Posterior vena cava (tissue), 2 donors: ENCODE measurements at regions not wholly inside any gene's neighbourhood (a gene's known extent, or its start where the extent isn't known, plus 50 kb on each side); places are given as distances from the start of the nearest gene placed in this dataset.
A peak's percentile ranks its signal among the peaks of the same experiment; 100 is the strongest.
"Not testable (repeated sequence)": the region's sequence is repeated elsewhere in the genome, so short reads cannot be mapped to it uniquely, and the experiment has no call there.

Experiments
- DNase-seq: peaks from one replicate; pipeline ENCODE4 v3.0.0-alpha.2; 2020; ENCODE audit warnings: low spot score
- intact Hi-C, 2 donors: fragments of 100-400 bp; cut with DNase I; formaldehyde crosslinking; loops; one replicate each; pipeline versions ENCODE4 v1.14.1 to v1.14.2; 2022 to 2023
- donor health status: DM: yes; HTN: yes; CAD: no.
- donor health status: DM: yes; HTN: yes; CAD: no.

DNA sequence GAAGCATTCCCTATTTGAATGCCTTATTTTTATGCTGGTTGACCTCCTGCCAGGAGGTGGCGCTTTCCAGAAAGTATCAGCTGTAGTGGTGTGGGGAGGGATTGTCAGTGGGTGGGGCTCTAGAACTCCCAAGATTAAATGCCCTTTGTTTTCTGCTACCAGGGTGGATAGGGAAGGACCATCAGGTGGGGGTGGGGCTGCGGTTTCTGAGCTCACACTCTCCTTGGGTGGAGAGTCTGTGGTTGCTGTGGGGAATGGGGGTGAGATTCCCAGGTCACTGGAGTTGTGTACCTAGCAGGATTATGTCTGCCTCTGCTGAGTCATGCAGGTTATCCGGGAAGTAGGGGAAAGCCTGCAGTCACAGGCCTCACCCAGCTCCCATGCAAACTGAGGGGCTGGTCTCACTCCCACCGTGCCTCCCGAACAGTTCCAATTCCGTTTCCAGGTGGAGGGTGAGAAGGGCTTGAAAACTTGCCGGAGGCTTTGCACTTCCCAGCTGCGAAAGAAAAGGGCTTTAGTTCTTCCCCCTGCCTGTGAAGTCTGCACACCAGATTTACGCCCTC lies 68.3 kb downstream of the ALG10B start:
- intact Hi-C loops, result loop anchor here in 1 of 2 donors (5.0 kb wide), 1 partner anchor 837 kb away; no protein-coding TSS in a partner anchor
- DNase-seq, result no peak

- intact Hi-C loops, result loop anchor here in 1 of 2 donors (5.0 kb wide), 1 partner anchor 837 kb away; no protein-coding TSS in a partner anchor
- no peak for DNase-seq
Observed at GRCh38 chr12:38385486-38385885, 68.9 kb downstream of the ALG10B start.

DNA sequence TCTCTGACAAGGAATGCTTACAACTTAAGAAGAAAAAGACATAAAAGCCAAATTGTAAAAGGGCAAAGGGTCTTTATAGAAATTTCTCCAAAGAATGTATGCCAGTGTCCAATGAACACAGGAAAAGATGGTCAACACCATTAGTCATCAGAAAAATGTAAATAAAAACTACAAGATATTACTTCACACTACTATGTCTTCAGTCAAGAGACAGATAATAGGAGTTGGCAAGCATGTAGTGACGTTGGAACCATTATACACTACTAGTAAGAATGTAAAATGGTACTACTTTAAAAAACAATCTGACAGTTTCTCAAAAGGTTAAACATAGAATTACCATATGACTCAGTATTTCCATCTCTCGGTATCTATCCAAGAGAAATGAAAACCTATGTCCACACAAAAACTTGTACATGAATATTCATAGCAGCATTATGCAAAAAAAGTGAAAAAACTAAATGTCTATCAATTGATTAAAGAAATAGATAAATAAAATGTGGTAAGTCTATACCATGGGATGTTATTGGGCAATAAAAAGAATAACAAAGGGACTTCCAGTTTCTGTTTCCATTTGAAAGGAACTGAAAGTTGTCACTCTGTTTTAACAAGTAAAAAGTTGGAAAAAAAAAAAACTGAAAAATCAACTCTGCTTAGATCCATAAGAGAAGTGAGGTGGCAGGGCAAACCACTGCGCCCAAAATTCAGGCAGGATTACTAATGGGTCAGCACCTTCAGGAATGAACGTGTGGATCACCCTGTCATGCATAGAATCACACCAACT lies 69.8 kb downstream of the ALG10B start:
- no peak for DNase-seq
- intact Hi-C loops, result loop anchor here in 1 of 2 donors (5.0 kb wide), 1 partner anchor 836 kb away; no protein-coding TSS in a partner anchor

- intact Hi-C loops, result loop anchor here in 1 of 2 donors (5.0 kb wide), 1 partner anchor 833 kb away; no protein-coding TSS in a partner anchor
- no peak for DNase-seq
Observed at GRCh38 chr12:38389614-38390013, 73.0 kb downstream of the ALG10B start.

DNA sequence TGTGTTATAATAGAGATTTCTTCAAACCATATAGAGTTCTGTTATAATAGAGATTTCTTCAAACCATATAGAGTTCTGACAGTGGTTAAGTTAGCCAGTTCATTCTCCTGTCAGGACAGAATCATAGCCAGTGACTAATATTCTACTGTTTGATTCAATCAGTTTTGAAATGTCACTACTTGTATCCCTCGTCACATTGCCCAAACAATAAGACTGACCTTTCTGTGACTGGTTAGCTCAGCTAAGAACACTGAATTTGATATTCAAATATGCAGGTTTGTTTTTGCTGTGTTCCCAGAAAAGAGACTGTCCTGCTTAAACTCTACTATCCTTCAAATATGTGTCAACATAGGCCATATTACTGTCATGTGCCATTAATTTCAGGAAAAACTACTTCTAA lies 74.4 kb downstream of the ALG10B start:
- intact Hi-C loops, result no loop called here
- DNase-seq, result no peak

DNA sequence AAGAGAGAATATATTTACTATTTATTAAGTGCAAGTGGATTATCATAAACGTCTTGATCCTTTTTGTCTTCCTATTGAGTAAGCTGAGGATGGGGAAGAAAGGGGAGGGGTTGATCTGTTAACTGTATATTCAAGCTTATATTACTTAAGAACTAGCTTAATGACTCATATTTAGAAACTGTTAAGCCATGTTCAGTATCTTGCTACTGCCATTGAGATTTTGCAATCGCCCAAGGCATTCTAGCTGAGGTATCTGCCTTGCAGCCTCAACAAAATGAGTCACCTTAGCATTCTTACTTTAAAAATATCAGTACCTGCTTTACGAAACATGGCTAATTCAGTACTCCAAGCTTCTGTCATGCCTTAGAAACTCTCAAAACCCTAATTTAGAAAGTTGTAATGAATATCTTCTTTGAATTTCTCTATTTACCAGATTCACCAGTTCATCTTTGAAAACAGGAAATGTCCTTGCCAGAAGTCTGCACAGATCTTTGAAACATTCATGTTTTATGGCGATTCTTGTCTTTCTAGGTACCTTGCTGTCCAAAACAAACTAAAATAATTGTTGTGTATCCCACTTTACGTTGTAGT lies 76.1 kb downstream of the ALG10B start:
- no peak for DNase-seq
- intact Hi-C loops, result no loop called here

DNA sequence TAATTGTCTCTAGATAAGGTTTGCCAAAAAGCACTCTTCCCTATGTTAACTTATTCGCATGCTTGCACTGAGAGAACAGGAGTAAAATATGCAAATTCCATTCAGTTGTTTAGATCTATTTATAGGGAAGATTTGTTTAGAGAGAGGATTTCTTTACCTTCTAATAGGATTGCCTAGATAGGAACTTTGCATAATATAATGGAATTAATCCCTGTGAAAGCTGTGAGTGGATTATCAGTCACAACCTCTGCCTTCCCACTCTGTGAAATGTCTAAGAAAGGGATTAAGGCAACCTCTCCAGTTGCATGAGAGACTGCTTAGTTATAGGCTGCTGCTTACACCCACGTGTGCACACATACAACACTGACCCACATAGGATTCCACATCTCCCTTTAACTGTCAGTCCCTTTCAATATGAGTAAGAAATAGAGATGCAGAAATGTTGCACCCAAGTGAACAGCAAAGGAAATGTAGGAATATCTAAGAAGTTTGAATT lies 83.2 kb downstream of the ALG10B start:
- intact Hi-C loops, result no loop called here
- DNase-seq, result no peak

DNA sequence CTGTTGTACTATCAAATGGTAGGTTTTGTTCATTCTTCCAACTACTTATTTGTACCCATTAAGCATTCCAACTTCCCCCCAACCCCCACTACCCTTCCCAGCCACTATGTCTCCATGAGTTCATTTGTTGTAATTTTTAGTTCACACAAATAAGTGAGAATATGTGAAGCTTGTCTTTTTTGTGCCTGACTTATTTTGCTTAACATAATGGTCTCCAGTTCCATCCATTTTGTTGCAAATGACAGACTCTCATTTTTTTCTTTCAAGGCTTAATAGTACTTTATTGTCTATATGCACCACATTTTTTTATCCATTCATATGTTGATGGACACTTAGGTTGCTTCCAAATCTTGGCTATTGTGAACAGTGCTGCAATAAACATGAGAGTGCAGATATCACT lies 86.2 kb downstream of the ALG10B start:
- no peak for DNase-seq
- intact Hi-C loops, result no loop called here

DNA sequence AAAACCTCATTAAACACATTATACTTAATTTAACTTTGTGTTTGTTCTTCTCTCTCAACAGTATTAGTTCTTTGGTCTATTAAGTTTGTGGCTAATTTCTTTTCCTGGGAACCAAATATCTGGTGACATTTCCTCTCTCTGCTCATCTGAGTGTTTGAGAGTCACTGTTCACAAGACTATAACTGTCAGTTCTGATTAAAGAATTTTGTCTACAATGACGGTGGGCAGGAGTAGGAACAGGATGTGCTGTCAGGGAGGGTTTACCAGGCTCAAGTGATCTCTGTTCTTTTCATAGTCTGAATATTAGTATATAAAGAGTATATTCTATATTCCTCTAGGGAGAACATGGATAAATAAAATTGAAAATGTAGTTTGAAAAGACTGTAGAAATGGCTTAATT lies 92.9 kb downstream of the ALG10B start:
- DNase-seq, result no peak
- intact Hi-C loops, result no loop called here

DNA sequence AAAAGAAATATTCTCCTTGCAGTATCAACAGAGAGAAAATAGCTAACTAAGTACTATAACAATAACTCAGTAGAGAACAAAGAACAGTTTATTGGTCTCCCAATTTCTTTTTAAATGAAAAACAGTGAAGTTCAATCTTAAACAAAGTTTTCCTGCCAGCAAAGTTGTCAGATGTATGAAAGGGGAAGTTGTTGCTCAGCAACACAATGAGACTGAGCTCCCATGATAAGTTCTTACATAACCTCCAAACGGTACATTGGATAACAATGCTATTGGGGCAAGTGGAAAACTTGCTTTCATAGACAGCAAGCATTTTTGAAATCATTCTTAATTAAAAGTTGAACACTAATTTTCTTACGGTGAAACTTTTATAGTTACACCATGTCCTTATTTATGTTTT lies 94.9 kb downstream of the ALG10B start:
- intact Hi-C loops, result no loop called here
- DNase-seq, result no peak

GRCh38 chr12:38411946-38412345 lies 95.4 kb downstream of the ALG10B start:
- intact Hi-C loops, result no loop called here
- DNase-seq, result no peak

DNA sequence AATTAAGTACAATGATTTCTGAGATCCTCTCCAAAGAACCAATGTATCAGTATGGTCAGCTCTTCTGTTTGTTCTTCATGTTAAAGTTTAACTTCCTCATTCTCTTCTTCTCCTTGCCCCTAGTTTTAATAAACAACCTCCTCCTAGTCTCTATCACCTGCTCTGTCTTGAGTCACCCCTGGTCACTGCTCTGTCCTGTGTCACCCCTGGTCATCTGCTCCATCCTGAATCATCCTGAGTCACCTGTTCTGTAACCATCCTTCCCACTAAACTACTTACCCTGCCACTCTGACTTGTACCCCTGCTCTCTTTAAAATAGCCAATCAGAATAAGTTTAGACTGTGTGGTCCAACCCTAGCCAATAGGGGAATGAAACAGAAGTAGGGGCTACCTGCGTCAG lies 100.5 kb downstream of the ALG10B start:
- intact Hi-C loops, result no loop called here
- no peak for DNase-seq

GRCh38 chr12:38424436-38424835 lies 107.9 kb downstream of the ALG10B start:
- no peak for DNase-seq
- intact Hi-C loops, result no loop called here

DNA sequence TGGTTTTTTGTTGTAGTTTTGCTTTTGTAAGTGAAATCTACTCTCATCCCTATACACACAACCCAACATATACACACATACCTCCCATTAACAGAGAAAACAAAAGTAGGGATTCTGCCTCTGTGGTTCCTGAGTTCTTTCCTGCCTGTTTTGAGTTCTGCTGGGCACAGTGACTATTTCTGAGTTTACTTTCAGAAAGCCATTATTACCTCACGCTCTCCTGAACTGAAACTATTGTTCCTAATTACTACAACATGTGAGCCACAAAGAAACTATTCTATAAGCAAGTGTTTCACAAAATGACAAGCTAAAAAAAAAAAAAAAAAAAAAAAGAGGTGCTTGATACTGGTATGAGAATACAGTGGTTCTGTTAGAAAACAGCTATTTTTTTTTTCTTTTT lies 110.9 kb downstream of the ALG10B start:
- intact Hi-C loops, result no loop called here
- DNase-seq, result no peak

DNA sequence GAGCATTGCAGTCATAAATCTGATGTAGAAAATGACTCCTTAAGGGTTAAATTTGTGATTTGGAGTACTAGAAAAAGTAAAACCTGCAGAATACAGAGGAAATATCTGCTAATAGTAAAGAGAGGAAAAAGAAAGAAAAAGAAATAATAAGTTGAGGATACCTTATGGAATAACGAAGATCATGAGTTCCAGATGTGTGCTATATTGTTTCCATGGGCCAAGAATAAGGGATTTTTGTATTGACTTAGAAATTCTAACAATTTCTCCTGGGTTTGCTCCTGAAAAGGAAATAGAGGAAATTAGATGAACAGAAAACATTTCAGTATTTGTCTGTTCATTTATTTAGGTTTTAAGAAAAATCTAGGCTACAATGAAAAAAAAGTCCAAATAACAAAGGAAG lies 115.3 kb downstream of the ALG10B start:
- intact Hi-C loops, result no loop called here
- no peak for DNase-seq

DNA sequence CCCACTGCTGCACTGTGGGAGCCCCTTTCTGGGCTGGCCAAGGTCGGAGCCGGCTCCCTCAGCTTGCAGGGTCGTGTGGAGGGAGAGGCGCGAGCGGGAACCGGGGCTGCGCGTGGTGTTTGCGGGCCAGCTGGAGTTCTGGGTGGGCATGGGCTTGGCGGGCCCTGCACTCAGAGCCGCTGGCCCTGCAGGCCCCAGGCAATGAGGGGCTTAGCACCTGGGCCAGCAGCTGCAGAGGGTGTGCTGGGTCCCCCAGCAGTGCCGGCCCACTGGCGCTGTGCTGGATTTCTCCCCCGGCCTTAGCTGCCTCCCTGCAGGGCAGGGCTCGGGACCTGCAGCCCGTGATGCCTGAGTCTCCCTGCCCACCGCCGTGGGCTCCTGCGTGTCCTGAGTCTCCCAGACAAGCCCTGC lies 125.3 kb downstream of the ALG10B start:
- intact Hi-C loops, result not testable (repeated sequence)
- peak; percentile 78 for DNase-seq

GRCh38 chr12:38445040-38445439 lies 128.5 kb downstream of the ALG10B start:
- intact Hi-C loops, result no loop called here
- no peak for DNase-seq

DNA sequence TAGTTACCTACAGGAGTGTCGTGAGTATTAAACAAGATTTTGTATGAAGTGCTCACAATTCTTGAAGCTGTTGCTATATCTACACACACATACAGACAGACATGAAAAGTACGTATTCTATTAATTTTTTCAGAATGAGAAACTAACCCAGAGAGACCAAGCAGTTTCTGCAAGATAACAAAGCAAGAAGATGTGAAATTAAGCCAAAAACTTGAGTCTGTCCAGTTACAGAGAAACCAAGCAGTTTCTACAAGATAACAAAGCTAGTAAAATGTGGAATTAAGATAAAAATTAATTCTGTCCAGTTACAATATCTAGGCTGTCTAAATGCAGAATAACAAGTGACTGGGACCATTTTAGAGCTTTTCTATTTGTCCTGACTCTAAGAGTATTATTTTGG lies 132.4 kb downstream of the ALG10B start:
- intact Hi-C loops, result no loop called here
- no peak for DNase-seq

- intact Hi-C loops, result no loop called here
- no peak for DNase-seq
Observed at GRCh38 chr12:38456537-38457120, 140.1 kb downstream of the ALG10B start.

- no peak for DNase-seq
- intact Hi-C loops, result no loop called here
Observed at GRCh38 chr12:38465020-38465419, 148.4 kb downstream of the ALG10B start.
